Smooth muscle cell (in vitro differentiated cells): ENCODE measurements at regions not wholly inside any gene's neighbourhood (a gene's known extent, or its start where the extent isn't known, plus 50 kb on each side); places are given as distances from the start of the nearest gene placed in this dataset.

Source experiments
- DNase-seq: peaks from one replicate; lab custom pipeline; 2025; ENCODE audit not compliant: unreplicated experiment; lab: John Stamatoyannopoulos, UW
- H2AFZ ChIP-seq: fragments of 200-600 bp; sonication (generic); 2 replicates; pipeline ENCODE4 v1.6.0; 2016; ENCODE audit warnings: antibody characterized with exemption, low read depth, mild to moderate bottlenecking
- H3F3A ChIP-seq: fragments of 200-600 bp; sonication (generic); 2 replicates; pipeline ENCODE4 v1.6.0; 2017; ENCODE audit warnings: antibody characterized with exemption, low read depth
- H3K27ac ChIP-seq: fragments of 200-600 bp; sonication (generic); 2 replicates; pipeline ENCODE4 v1.5.1; 2016; ENCODE audit warnings: low read depth, mild to moderate bottlenecking
- H3K27me3 ChIP-seq: fragments of 200-600 bp; sonication (generic); 2 replicates; pipeline ENCODE4 v1.6.1; 2016; ENCODE audit warnings: low read depth, mild to moderate bottlenecking
- H3K36me3 ChIP-seq: fragments of 200-600 bp; sonication (generic); 2 replicates; pipeline ENCODE4 v1.5.1; 2016; ENCODE audit warnings: low read depth
- H3K4me1 ChIP-seq: fragments of 200-600 bp; sonication (generic); 2 replicates; pipeline ENCODE4 v1.5.1; 2016; ENCODE audit warnings: low read depth
- H3K4me2 ChIP-seq: fragments of 200-600 bp; sonication (generic); 2 replicates; pipeline ENCODE4 v1.6.0; 2016; ENCODE audit warnings: mild to moderate bottlenecking
- H3K4me3 ChIP-seq: fragments of 200-600 bp; sonication (generic); 2 replicates; pipeline ENCODE4 v1.5.1; 2016; ENCODE audit warnings: mild to moderate bottlenecking
- H3K79me2 ChIP-seq: fragments of 200-600 bp; sonication (generic); 2 replicates; pipeline ENCODE4 v1.6.0; 2016; ENCODE audit warnings: low read depth, mild to moderate bottlenecking
- H3K9ac ChIP-seq: fragments of 200-600 bp; sonication (generic); 2 replicates; pipeline ENCODE4 v1.6.0; 2016; ENCODE audit warnings: low read depth
- H3K9me3 ChIP-seq: fragments of 200-600 bp; sonication (generic); replicated peaks from 2 replicates; pipeline ENCODE4 v1.5.1; 2016; ENCODE audit warnings: low read depth
- H4K20me1 ChIP-seq: fragments of 200-600 bp; sonication (generic); 2 replicates; pipeline ENCODE4 v1.6.0; 2016; ENCODE audit warnings: low read depth
- CTCF ChIP-seq: fragments of 200-600 bp; sonication (generic); IDR thresholded peaks from 2 replicates; pipeline ENCODE4 v1.5.1; 2017; ENCODE audit warnings: borderline replicate concordance, mild to moderate bottlenecking, antibody characterized with exemption; ENCODE audit not compliant: insufficient read depth, poor library complexity, severe bottlenecking
- WGBS: methylation state at CpG from one replicate; pipeline ENCODE4 v1.1.7; 2016; ENCODE audit warnings: low lambda C conversion rate; 5-methylcytosine and 5-hydroxymethylcytosine counted together

DNA sequence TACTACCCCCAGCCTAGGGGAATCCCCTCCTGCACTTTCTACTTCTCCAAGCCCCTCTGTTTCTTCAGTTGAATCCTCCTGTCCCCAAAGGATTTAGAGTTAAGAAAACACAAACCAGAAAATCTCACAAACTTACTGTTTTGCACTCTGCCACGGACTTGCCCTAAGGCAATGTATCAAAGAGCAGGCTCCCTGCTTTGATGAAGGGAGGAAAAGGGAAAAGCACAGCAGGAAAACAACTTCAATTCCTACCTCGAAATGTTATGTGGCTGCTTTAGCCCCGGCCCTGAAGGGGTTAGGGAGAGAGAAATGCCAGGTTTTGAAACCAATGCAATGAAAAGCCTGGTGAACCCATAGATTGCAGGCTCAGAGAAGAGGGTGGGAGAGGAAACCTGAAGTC lies 254.7 kb downstream of the MAN2A1 start:
- no peaks in the 10 kb centered on the region for H3K9me3 ChIP-seq
- no peak overlapping the region for H3K4me3 ChIP-seq
- H3K27ac ChIP-seq = no peak overlapping the region
- TF ChIP-seq CTCF = no peak
- no peaks in the 10 kb centered on the region for H3K79me2 ChIP-seq
- peaks cover 39% of the 10 kb centered on the region for H3K27me3 ChIP-seq
- no peaks in the 10 kb centered on the region for H3K36me3 ChIP-seq
- no peak for DNase-seq
- no peaks in the 10 kb centered on the region for H4K20me1 ChIP-seq
- H3K9ac ChIP-seq = no peak overlapping the region
- WGBS = 47% methylated on average over 3 of the region's 3 CpGs
- no peak overlapping the region for H3K4me2 ChIP-seq
- H3K4me1 ChIP-seq = no peaks in the 10 kb centered on the region
- no peak overlapping the region for H2AFZ ChIP-seq
- H3F3A ChIP-seq = no peaks in the 10 kb centered on the region

- DNase-seq = no peak
- Histone ChIP-seq H3F3A (no peaks in the 10 kb centered on the region), H3K36me3 (no peaks in the 10 kb centered on the region), H3K4me2 (no peak overlapping the region), H3K27me3 (peaks cover 39% of the 10 kb centered on the region), H3K9me3 (no peaks in the 10 kb centered on the region), H3K79me2 (no peaks in the 10 kb centered on the region), H2AFZ (no peak overlapping the region), H3K9ac (no peak overlapping the region), H4K20me1 (no peaks in the 10 kb centered on the region), H3K4me1 (no peaks in the 10 kb centered on the region), H3K27ac (no peak overlapping the region), H3K4me3 (no peak overlapping the region)
- TF ChIP-seq CTCF = no peak
- 75% methylated on average over 6 of the region's 6 CpGs for WGBS
Measured at GRCh38 chr5:109945097-109945678, 255.5 kb downstream of the MAN2A1 start.

DNA sequence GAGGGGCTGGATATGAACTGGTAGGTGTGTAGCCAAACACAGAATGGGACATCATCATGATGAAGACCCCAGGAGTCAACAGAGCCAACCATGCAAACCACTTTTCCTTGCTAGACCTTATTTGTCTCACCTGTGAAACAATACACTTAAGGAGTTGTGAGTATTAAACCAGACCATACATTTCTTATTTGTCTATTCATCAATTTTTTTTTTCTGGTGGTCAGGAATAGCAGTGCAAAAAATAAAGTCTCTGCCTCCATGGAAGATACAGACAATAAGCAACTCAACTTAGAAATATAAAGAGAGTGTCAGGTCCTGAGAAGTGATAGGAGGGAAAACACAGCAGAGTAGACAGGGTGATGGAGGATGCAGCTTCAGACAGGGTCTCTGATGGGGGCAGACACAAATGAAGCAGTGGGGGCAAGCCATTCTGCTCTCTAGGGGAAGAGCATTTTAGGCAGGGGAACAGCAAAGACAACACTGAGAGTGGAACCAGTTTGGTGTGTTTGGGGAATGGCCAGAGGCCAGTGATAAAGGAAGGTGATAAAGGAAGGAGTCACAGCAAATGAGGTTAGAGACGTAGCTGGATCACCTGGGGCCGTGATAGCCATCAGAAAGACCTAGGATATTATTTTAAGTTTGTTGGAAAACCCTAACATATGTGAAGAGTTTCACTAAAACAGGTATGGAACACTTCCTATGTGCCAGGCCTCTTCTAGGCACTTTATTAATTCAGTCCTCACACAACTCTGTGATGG lies 256.2 kb downstream of the MAN2A1 start:
- peaks cover 39% of the 10 kb centered on the region for H3K27me3 ChIP-seq
- WGBS = 61% methylated on average over 2 of the region's 2 CpGs

More for the DNA sequence above, 256.2 kb downstream of the MAN2A1 start:
- H3K36me3 ChIP-seq = no peaks in the 10 kb centered on the region
- no peak overlapping the region for H3K27ac ChIP-seq
- no peak overlapping the region for H3K9ac ChIP-seq
- H4K20me1 ChIP-seq = no peaks in the 10 kb centered on the region
- no peak for DNase-seq
- no peak overlapping the region for H2AFZ ChIP-seq
- no peak overlapping the region for H3K4me3 ChIP-seq
- no peaks in the 10 kb centered on the region for H3K4me1 ChIP-seq
- no peak overlapping the region for H3K4me2 ChIP-seq
- H3K9me3 ChIP-seq = no peaks in the 10 kb centered on the region
- no peak for TF ChIP-seq CTCF
- no peaks in the 10 kb centered on the region for H3F3A ChIP-seq
- no peaks in the 10 kb centered on the region for H3K79me2 ChIP-seq
